ENCODE measurements at regions not wholly inside any gene's neighbourhood (a gene's known extent, or its start where the extent isn't known, plus 50 kb on each side); places are given as distances from the start of the nearest gene placed in this dataset.
"Not testable (repeated sequence)": the region's sequence is repeated elsewhere in the genome, so short reads cannot be mapped to it uniquely, and the experiment has no call there.

GRCh38 chr14:35174342-35174741 is 52.0 kb downstream of the PRORP start:
- Histone ChIP-seq H3K9me3 (peaks cover 0 to 4% (median 0%) of the 10 kb centered on the region in 11 donors), H3K4me3 (no peak overlapping the region), H3K27me3 (no peaks in the 10 kb centered on the region), H3K4me1 (no peaks in the 10 kb centered on the region), H3K27ac (no peak overlapping the region), H3K36me3 (peaks cover 0 to 15% (median 0%) of the 10 kb centered on the region in 9 donors)
- no peak for TF ChIP-seq CTCF (IDR thresholded peaks at IDR 0.05)
- ATAC-seq (no peak), DNase-seq (no peak)
- 90 to 96% methylated on average over 3 of the region's 3 CpGs for WGBS, 2 donors
- intact Hi-C loops (cut with DNase I): no loop called here

- WGBS, 2 donors: 75 to 95% methylated on average over 7 of the region's 7 CpGs
- intact Hi-C loops (cut with DNase I): no loop called here
- no peak overlapping the region for H3K27ac ChIP-seq
- no peak for TF ChIP-seq CTCF (IDR thresholded peaks at IDR 0.05)
- DNase-seq (no peak), ATAC-seq (no peak)
- H3K36me3 ChIP-seq: peaks cover 0 to 22% (median 0%) of the 10 kb centered on the region in 9 donors
- no peaks in the 10 kb centered on the region for H3K4me1 ChIP-seq
- H3K27me3 ChIP-seq: no peaks in the 10 kb centered on the region
- H3K4me3 ChIP-seq: no peak overlapping the region
- H3K9me3 ChIP-seq: peaks cover 0 to 4% (median 0%) of the 10 kb centered on the region in 11 donors
These were observed 57.8 kb downstream of the PRORP start for GRCh38 chr14:35180179-35180578.

GRCh38 chr14:35184891-35185290 is 62.5 kb downstream of the PRORP start:
- H3K27ac ChIP-seq; H3K27me3 ChIP-seq; intact Hi-C loops (cut with DNase I); DNase-seq; H3K4me1 ChIP-seq; ATAC-seq; H3K9me3 ChIP-seq; H3K4me3 ChIP-seq: not testable (repeated sequence)
- H3K36me3 ChIP-seq: peaks cover 0 to 22% (median 0%) of the 10 kb centered on the region in 9 donors

- Histone ChIP-seq H3K4me1 (no peaks in the 10 kb centered on the region), H3K27ac (no peak overlapping the region), H3K36me3 (peaks cover 0 to 7% (median 0%) of the 10 kb centered on the region in 9 donors), H3K4me3 (no peak overlapping the region), H3K9me3 (peaks cover 0 to 6% (median 0%) of the 10 kb centered on the region in 11 donors), H3K27me3 (no peaks in the 10 kb centered on the region)
- DNase-seq: no peak
- no peak for ATAC-seq
- 95 to 97% methylated on average over 1 of the region's 1 CpG for WGBS, 2 donors
- TF ChIP-seq CTCF (IDR thresholded peaks at IDR 0.05): no peak
- intact Hi-C loops (cut with DNase I): no loop called here
These were observed 67.1 kb downstream of the PRORP start for GRCh38 chr14:35189422-35189821.

- no peak overlapping the region for H3K27ac ChIP-seq
- peaks cover 0 to 6% (median 0%) of the 10 kb centered on the region in 11 donors for H3K9me3 ChIP-seq
- peaks cover 0 to 9% (median 0%) of the 10 kb centered on the region in 9 donors for H3K4me1 ChIP-seq
- no peak for TF ChIP-seq CTCF (IDR thresholded peaks at IDR 0.05)
- no peaks in the 10 kb centered on the region for H3K27me3 ChIP-seq
- intact Hi-C loops (cut with DNase I): no loop called here
- DNase-seq (no peak), ATAC-seq (no peak)
- H3K36me3 ChIP-seq: peaks cover 0 to 7% (median 0%) of the 10 kb centered on the region in 9 donors
- H3K4me3 ChIP-seq: no peak overlapping the region
These were observed 70.8 kb downstream of the PRORP start for GRCh38 chr14:35193161-35193560.

- H3K36me3 ChIP-seq; H3K4me1 ChIP-seq; intact Hi-C loops (cut with DNase I); DNase-seq; H3K27me3 ChIP-seq; H3K9me3 ChIP-seq; ATAC-seq; H3K27ac ChIP-seq; H3K4me3 ChIP-seq: not testable (repeated sequence)
- WGBS, 2 donors: 96% methylated on average over 1 of the region's 1 CpG
These were observed 71.8 kb downstream of the PRORP start for GRCh38 chr14:35194183-35194582.
